Hematopoietic multipotent progenitor cell treated with erythropoietin and hydrocortisone succinate and interleukin-3 and kit ligand, for 8 days (in vitro differentiated cells): ENCODE measurements at regions not wholly inside any gene's neighbourhood (a gene's known extent, or its start where the extent isn't known, plus 50 kb on each side); places are given as distances from the start of the nearest gene placed in this dataset.

ENCODE experiments used
- DNase-seq: peaks from one replicate; pipeline ENCODE4 v3.0.0-alpha.2; 2015

DNA sequence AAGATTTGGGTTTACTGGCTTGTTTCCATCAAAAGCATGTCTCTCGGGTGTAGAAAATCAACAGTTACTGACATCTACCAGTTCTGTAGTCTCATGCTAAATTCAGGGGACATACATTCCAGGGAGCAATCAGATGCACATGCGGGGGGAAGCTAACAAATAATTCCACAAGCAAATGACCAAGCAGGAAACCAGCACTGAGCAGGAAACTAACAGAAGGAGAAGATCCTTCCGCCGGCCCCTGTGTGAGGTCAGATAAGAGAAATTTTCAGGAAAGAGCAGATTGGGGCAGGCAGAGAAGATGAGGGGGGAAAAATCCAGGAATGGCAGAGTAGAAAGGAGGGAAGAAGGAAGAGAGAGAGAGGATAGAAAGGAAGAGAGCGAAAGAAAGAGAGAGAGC, 127.6 kb upstream of the TMCC3 start:
- DNase-seq = no peak

DNA sequence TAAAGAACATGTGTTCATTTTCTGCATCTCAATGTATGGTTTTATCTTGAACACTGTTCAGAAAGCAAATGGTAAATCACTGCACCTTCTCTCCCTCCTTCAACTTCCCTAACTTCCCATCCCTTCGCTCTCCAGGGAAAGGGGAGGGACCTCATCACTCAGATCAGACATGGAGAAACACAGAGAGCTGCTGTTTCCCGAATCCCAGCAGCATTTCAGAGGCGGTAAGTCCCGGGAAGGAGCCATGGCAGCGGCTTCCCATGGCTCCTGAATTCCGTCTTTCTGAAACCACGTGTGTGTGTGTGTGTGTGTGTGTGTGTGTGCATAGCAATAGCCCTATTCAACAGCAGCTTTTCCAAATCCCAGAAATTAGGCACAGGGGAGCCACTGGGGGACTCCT, 125.4 kb upstream of the TMCC3 start:
- no peak for DNase-seq

DNA sequence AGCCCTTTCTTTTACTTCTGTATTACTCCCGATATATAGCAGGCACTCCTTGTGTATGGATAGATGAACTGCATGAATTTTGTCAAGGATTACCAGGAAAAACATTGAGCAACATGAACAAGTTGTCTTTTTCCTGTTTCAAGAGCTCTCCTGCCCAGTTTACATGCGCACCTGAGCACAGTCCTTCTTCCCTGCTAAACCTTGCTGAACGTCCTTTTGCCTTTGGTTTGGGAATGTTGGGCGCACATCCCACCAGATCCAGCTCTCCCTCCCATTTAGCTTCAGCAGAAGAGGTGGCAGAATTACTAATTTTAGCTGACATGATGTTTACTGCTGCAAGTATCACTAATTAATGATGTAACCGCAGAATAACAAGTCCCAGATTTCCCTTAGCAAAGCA, 121.4 kb upstream of the TMCC3 start:
- DNase-seq = no peak

DNA sequence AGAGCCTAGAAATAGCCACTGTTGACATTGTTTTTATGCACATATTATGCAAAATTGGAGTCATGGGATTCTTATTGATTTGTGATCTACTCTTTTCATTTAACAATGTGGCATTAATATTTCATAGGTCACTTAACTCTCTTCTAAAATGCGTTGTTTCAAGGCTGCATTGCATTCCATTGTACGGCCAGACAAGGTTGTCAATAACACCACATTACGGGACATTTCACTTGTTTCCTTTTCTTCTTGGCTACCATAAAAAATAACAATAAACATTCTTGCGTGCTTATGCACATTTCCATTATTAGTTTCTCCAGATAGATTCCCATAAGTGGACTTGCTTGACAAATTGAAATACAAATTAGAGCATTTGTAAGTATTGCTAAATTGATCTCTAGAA, 120.8 kb upstream of the TMCC3 start:
- no peak for DNase-seq

DNA sequence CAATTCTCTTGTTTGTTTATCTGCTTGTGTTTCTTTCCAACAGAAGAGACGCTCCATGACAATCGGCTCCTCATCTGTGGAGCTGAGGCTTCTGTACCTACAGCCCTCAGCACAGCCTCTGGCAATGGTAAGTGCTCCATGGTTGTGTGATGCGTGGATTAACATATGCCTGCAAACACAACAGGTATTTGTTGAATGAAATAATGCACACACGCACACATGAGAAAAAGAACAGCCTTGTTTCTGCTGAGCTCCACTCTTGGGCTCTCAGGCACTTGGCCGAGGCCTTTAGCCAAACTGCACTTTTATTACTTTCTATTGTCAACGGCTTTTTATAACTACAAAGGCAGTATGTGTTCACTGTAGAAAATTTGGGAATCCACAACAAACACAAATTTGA, 120.4 kb upstream of the TMCC3 start:
- no peak for DNase-seq

DNA sequence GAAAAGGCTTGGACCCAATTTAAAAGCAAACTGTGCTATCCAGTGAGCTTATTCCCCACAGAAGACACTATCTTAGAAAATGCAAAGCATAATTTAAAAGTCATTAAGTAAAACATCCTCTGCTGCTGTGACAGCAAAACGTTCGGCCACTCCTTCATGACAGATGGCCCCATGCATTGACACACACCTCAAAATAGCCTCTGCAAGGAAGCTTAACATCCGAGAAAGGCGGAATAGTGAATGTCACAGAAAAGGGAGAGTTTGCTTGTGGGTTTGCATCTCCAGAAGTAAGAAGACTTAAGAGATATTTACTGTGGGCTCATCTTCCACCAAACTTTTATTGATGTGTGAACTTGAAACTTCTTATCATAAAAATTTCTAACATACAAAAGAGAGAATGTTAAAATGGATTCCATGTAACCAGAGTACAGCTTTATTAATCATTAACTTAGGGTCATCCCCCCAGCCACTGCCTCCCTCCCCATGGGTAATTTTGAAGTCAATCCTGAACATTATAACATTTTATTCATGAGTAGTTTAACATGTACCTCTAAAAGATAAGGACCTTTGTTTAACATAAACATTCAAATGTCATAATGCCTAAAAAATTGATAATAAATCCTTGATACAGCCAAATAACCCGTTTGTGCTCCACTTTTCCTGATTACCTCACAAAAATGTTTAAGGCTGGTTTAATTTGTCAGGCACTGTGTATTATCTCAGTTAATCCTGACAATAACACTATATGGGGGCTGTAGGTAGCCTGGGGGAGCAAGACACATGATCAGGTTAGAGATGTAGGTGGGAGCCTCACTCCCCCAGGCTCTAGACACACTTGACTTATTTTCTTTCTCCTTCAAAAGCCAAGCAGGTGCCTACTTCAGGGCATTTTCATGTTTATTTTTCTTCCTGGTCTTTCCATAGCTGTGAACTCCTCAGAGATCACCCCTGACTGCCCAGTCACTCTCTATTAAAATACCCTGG, 119.7 kb upstream of the TMCC3 start:
- no peak for DNase-seq

DNA sequence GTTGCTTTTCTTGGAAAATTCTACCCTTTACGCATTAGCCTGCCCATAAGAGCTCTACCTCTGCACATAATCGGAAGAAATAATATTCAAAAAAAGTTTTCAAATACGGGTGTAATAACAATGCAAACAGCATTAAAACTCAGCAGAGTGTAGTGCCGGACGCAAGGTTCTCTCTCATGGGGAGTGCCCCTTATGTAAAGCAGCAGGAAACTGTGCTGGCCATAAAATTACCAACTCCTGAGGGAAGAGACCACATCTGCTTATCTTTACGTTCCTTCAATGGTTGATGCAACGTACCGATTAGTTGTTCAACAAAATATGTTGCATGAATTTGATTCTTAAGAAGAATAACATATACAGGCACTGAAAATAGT, 118.7 kb upstream of the TMCC3 start:
- peak; percentile 50 for DNase-seq

DNA sequence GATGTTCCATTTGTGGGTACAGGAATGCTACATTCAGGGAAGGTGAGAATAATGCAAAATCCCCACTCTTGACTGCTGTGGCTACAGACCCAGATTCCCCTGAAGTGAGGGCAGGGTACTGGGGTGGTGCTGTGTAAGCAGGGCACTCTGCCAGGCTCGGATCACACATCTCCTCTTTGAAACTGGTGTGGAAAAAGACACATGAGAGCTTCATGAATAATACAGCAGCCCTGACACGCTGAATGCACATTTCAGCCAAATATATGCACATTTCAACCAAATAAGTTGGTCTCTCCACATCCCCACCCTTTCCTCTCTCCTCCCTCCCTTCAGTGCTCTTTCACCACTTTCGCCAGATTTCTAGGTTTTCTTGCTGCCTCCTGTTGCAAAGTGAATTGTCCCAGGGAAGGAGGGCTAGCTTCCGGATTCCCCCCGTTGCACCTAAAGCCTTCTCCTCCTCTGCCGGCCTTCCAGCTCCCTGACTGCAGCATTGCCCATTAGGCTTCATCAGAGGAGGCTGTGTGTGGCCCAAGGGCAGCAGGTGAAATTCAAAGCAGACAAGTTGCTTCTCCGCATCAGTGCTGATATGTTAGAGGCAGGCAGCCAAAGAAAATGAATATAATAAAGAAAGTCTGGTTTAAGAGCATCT, 118.2 kb upstream of the TMCC3 start:
- DNase-seq = no peak

GRCh38 chr12:94767956-94768355, 117.6 kb upstream of the TMCC3 start:
- no peak for DNase-seq

- no peak for DNase-seq
Observed at GRCh38 chr12:94766397-94766796, 116.0 kb upstream of the TMCC3 start.

- DNase-seq = no peak
Observed at GRCh38 chr12:94763462-94763861, 113.1 kb upstream of the TMCC3 start.

DNA sequence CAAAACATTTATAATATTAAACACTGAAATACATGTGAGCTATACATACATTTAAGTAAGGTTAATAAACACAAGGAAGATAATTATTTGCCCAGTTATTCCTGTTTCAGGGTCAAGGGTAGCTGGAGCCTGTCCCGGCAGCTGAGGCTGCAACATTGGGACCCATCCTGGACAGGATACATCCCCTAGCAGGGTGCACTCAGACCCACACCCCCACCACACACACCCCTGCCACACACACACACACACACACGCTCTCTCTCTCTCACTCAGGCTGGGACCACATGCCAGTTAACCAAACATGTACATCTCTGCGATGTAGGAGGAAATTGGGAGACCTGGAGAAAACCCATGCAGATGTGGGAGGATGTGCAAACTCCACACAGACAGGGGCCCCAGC, 112.6 kb upstream of the TMCC3 start:
- no peak for DNase-seq

GRCh38 chr12:94762259-94762942, 112.0 kb upstream of the TMCC3 start:
- no peak for DNase-seq

DNA sequence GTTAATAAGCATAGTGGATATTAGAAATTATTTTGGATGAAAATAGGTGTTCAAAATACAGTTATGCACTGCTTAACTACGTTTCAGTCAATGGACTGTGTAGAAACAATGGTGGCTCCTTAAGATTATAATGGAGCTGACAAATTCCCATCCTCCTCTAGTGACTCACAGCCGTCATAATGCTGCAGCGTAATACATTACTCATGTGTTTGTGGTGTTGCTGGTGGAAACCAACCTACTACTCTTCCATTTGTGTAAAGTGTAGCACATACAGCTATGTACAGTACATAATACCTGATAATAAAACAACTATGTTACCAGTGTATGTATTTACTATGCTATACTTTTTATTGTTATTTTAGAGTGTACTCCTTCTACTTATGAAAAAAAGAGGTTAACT, 111.2 kb upstream of the TMCC3 start:
- no peak for DNase-seq

DNA sequence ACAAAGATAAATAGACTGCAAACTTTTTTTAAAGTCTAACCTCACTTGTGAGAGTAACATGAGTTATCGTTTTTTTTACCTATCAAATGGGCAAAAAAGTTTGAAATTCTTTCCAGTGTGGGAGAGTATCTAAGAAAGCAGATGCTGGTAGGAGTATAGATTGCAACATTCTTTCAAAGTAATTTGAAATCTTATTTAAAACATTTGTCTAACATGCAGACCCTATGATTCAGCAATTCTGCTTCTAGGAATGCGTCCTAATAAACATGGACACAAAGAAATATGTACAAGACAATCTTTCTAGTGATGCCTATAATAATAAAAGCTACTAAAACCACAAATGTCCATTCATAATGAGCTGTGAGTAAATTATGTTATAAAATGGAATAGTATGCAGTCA, 110.4 kb upstream of the TMCC3 start:
- no peak for DNase-seq

DNA sequence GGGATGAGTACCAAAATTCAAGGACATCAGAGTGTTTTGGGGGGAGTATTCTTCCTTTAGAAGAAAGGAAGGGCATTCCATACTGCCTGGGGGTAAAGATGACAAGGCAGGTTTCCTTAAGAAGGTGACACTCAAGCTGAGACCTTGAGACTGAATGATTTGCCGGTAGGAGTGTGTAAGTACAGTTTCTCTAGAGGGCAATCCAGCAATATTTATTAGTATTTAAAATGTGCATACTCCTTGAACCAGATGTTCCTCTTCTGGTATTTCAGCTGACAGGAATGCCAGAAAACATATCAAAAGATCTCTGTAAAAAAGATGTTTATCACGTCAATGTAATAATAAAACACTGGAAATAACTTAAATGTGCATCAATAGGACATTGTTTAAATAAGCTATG, 106.4 kb upstream of the TMCC3 start:
- DNase-seq = no peak

DNA sequence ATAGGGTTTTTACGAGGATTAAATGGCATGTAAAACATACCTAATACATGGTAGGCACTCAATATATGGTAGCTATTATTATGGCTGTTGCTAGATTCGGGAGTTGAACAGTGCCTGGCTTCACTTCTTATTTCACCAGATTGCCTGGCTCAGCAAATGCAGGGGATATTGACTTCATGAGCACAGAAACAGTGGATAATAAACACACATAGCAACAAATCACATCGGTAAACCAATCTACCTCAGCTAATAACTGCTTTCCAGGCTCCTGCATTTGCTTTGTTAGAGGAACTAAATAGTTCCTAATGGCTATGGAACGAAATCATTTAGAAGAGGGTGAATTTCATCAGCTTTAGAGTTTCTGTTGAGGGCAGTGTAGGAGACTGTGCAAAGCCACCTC, 105.2 kb upstream of the TMCC3 start:
- no peak for DNase-seq

DNA sequence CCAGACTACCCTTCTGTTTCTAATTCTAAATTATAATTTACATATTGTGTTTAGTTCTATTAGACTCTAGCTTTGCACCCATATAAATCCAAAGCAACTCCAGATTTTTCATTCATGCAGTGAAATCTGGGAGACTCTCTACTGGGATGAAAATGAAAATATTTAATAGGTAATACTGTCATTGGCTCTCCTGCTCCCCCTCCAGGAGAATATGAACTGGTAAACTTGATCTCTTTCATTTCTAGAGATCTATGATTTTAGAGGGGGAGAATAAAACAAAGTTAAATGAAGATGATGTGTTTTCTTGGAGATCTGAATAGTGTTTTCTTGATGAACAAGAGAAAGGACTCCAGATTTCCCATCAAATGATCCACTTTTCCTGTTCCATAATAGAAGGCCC, 104.3 kb upstream of the TMCC3 start:
- no peak for DNase-seq

- no peak for DNase-seq
Observed at GRCh38 chr12:94753036-94753679, 102.8 kb upstream of the TMCC3 start.

DNA sequence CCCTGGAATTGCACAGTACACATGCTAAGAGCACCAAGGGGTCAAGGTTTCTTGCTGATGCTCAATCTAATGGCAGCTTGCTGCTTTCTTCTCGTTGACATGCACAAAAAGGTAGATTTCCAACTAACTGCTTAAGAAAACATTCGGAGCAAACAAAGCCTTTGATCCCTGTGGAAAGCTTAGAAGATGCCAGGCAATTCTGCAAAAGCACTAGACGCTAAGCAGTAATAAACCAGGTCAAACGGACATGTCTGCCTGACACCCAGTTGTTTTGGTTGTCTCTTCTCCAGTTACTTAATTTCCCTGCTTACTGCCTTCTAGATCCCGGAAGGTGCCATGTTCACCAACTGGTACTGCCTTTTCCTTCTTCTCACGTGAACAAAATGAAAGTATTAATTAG, 100.5 kb upstream of the TMCC3 start:
- DNase-seq = no peak

- DNase-seq = no peak
Observed at GRCh38 chr12:94749890-94750289, 99.5 kb upstream of the TMCC3 start.

- DNase-seq = no peak
Observed at GRCh38 chr12:94749455-94749854, 99.1 kb upstream of the TMCC3 start.

GRCh38 chr12:94748726-94749421, 98.5 kb upstream of the TMCC3 start:
- DNase-seq = no peak
